NOMO-1 (cell line): ENCODE measurements at regions not wholly inside any gene's neighbourhood (a gene's known extent, or its start where the extent isn't known, plus 50 kb on each side); places are given as distances from the start of the nearest gene placed in this dataset.

ENCODE experiments used
- DNase-seq, 2 experiments: peaks; one replicate each; lab custom pipeline; 2025; ENCODE audit not compliant: unreplicated experiment in 2 of 2; lab: John Stamatoyannopoulos, UW

DNA sequence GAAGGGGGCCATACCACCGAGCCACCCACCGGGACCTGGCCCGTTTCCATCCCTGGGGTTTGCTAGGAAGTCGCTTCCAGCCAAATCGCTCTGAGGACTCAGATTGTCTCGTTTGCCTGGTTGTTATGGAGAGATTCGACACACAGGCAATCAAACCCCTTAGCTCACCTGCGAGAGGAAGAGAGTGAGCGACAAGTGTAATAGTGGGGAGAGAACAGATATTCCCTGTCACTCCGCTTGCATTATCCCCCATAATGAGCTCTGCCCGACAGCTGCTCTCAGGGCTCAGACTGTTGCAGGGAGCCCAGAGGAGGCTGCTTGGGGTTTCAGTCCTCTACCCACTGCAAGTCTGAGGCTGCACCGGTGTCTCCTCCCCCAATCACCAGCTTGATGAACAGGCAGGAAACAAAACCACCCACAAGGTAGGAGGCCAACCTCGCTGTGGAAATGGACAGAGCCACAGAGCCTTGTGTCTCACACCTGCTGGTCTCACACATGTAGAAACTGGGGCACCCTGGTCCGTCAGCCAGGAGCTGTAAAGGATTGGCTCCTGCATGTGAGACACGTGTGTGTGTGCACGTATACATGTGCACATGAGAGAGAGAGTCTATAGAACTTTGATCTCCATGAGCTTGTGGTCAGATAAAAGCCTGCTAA is 351.1 kb downstream of the BUD13 start:
- DNase-seq = no peak

DNA sequence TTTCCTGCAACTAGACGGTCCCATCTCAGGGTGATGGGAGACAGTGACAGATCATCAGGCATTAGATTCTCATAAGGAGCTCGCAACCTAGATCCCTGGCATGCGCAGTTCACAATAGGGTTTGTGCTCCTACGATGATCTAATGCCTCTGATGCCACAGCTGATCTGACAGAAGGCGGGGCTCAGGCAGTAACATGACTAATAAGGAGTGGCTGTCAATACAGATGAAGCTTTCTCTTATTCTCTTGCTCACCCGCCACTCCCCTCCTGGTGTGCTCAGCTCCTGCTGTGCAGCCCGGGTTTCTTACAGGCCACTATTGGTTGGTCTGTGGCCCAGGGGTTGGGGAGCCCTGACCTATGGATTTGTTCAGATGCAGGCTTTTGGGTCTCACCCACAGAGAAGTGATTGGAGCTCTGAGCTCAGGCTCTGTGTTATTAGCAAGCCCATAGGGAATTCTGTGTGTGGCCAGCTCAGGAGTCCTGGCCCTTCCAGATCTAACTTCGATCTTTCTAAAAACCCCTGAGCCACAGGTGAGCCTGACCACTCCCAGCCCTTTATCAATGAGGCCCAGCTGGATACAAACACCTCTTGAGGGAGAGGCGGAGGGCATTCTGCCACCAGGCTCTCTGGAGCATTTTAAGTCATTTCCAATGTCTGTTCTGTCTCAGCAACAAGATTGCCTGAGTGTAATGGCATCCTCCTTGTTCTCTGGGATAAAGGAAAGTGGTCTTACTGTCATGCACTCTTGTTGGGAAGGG is 351.8 kb downstream of the BUD13 start:
- no peak for DNase-seq

DNA sequence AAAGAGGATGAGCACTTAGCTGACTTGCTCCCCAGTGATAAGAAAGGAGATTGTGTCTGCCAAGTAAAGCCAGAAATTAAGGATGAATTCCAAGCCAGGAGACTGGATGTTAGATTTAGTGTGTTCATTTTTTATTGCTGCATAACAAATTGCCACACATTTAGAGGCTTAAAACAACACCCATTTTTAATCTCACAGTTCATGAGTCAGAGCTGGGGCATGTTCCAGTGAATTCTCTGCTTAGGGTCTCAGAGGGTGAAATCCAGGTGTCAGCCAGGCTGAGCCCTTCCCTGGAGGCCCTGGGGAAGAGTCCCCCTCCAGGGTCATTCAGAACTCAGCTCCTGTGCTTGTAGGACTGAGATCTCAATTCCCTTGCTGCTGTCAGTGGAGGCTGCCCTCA is 352.8 kb downstream of the BUD13 start:
- DNase-seq = no peak

DNA sequence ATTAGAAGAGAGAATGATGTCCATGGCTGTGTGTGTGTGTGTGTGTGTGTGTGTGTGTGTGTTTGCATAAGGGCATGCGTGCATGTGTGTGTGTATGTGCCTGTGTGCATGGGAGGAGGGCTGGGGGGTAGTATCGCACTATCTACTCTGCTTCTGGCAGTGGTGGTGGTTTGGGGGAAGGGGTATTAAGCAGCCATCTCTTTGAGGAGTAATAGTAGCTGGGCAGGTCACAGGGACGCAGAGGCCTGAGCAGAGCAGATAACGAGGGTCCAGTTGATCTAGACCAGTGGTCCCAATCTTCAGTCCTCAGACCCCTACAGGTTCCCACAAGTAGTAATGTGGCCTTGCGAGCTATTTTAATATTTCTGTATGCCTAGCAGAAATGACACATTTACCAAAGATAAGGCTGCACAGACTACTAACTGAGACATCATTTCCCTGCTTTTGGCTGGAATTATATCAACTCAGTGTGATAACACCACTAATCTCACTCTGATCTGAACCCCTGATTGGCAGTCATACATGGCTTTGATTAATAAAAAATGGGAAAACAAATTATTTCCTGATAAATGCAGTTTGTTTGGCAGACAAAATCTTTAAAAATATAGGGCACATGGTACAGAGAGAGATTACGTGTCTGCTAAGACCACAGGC is 354.3 kb downstream of the BUD13 start:
- no peak for DNase-seq

DNA sequence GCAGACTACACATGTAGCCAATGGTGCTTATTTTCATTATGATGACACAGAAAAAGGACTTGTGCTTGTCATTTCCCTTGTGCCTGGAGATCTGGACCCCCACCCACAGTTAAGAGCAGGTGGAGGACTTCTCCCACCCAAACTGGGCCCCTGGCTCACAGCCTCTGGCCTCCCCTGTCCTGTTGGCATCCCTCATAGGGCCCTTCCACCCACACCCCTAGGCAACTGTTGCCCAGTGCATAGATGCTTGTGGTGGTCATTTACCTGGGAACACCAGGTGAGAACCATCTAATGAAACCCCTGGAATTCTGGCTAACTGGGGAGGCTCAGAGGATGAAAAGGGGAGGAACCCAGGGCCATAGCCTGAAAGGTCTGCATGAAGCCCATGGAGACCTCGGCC is 355.9 kb downstream of the BUD13 start:
- DNase-seq = no peak

DNA sequence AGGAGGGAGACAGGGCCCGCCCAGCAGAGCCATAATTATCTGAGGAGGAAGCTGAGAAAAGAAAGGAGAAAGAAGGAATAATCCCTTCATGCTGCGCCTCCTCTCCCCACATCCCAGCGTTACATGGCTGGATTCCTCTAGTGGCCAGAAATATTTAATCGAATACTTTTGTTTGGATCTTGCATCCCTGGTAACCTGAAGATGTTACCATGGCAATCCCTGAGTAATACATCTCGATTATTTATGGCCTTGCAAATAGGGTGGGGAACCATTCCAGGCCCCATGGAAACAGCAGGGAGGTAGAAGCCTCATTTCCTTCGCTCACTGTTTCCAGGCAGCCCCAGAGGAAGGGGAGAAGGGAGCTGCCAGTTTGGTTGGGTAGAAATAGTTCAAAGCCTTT is 357.7 kb downstream of the BUD13 start:
- DNase-seq = no peak

DNA sequence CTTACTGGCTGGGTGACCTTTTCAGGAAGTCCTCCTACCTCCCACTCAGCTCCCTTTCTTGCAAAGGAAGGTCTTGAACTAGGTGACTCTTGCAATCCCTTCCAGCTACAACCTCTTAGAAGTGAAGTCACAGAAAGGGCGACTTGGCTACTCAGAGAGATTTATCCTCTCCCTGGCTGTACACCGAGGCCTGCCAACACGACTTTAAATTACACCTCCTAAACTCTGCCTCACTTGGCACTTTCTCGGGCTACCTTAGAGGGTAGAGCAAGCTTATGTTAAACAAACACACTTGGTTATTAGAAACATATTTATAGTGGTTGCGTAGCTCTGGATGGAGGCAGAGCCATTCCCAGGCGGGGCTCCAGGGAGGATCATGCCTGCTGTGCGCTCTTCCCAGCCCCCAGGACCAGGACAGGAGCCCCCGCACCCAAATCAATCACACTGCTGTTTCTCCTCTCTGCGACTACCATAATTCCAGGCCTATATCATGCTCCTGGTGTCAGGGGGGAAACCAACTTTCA is 358.4 kb downstream of the BUD13 start:
- no peak for DNase-seq

DNA sequence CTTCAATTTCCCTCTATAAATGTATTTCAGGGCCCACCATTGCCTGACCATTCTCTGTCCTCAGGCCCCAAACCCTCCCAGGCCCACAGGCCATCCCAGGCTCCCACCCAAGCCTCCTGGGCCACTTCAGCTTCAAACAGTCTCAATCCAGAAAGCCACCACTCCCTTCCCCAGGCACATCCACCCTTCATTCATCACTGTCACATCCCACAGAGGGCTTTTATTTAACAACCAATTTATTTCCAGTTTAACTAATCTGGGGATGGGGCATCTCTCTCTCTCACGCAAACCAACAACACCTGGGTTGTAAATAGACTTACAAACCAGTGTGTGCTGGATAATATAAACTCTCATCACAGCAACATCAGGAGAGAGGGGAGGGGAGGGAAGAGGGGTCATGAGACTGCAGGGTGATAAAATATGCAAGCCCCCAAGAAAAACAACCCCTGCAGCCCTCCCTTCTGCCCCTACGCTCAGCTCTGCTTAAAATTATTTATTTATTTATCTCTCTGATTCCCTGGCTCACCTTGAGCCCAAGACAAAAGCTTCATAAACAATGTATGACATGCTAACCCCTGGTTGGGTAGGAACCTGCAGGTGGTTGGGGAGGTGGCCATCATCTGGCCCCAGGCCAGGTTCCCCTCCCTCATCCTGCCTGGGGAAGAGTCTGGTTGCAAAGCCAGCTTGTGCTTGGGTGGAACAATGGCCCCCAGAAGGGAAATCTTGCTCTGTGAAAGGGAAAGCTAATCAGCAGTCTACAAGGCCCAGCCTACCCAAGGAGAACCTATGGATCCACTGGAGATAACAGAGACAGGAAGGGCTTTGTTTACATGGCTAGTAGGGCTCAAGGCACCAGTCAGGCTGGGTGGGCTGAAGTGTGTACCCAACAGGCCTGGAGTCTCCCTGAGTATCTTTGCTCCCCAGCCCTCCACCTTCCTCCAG is 359.2 kb downstream of the BUD13 start:
- no peak for DNase-seq

DNA sequence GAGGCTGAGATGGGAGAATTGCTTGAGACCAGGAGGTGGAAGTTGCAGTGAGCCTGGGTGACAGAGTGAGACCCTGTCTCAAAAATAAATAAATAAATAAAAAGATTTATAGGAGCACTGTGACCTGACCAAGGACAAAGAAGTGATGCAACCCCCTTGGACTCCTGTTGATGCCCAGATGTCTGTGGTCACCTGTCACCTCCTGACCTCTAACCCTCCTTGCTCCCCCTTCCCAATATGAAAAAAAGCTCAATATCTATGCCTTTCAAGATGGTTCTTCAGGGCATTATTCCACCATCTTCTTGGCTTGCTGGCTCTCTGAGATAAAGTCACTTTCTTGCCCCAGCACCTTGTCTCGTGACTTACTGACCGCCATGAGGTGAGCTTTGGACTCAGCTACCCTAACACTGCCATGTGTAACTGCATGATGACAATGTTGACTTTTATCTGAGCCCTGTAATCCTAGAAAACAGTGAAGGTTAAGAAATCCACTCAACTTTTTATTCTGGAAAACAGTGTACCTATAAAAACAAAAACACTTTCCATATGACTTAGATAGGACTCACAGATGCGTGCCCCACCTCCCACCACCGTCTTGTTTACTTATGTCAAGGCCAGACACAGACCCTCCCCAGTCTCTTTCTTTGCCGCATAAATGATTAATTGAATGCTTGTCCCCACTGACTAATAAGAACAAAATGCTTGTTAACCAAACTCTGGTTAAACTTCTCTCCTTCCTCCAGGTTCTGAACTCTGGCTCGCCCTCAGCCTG is 360.5 kb downstream of the BUD13 start:
- DNase-seq = no peak

DNA sequence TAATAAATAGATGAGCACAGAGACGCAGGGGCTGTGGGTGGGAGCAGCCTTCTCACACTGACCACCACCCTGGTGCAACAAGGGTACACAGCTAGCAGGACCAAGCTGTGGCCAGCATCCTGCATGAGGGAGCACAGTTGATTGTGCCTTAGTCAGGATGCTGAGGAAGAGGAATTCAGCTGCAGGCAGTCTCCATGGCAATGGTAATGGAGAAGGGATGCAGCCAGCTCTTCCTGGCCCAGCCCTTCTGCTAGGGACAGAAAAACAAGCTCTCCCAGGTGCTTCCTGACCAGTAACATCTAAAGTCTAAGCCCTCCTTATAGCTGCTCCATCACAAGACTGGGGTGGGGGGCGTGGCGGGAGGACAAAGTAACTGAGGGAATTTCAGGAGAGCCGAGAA is 363.5 kb downstream of the BUD13 start:
- DNase-seq = no peak

DNA sequence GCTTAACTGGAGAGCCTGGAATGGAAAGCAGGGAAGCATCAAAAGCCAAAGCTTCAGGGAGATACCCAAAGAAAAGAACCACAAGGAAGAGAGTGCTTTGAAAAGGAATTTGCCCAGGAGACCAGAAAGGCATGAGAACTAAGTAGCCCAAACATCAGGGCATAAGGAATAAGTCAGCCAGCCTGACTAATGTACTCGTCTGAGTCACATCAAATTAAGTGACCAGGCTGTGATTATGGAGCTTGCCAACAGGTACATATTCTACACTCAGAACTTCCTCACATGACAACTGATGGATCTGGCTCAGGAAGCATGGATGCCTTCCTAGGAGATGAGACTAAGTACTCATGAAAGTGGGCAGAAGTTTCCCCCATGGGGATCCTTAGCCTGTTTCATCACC is 366.7 kb downstream of the BUD13 start:
- no peak for DNase-seq

DNA sequence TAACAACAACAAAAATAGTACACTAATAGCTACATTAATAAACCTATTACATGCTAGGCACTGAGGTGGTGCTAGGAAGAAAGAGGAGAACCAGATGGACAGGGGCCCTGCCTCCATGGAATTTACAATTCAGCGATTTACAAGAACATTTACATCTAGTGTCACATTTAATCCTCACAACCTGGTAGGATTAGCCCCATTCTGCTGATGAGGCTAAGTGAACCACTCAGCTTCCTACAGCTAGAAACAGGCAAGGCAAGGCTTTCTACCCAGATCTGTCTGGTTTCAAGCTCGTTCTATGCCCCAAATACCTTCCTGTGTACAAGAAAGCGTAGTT is 368.4 kb downstream of the BUD13 start:
- no peak for DNase-seq

DNA sequence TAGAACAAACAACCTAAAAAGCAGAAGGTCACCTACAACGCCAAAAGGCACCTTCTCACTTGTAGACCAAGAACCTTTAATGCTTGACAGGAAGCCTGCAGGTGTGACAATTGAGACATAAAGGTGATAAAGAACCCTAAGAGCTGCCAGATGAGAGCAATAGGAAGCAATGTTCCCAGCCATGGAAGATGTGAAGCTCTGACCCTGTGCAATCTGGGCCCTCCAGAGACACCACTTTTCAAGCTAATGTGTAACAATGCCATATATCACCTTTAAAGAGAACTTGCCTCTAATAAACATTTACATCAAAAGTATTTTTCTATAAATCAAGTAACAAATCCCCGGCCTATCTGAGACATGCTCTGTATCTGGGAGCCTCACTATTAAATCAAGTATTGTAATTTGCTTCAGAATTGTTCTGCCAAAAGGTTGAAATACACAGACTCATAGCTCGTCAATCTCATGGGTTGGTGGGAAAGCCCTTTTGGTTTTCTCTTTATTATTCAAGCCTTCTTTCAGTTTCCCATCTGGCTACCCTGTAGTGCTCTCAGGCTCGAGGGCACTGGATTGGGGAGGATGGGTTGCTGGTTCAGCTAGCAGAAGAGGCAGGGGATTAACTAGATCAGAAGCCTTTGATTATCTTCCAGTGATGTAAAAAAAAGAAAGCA is 368.9 kb downstream of the BUD13 start:
- DNase-seq = no peak

DNA sequence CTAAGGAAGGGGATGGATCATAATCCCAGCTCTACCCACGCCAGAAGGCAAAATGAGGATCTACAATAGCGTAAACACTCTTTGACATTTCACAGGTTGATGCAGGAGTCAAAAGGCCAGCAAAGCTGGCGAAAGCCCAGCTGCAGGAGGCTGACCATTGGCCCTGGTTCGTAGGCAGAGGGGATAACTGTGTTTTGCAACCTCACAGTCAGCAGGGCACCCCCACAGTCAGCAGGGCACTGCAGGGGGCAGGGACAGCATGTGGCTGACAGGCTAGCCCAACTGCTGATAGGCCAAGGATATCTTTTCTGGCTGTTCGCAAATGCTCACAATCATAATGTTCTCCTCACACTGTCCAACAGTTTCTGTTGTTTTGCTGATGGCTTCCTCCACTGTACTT is 372.7 kb downstream of the BUD13 start:
- no peak for DNase-seq

DNA sequence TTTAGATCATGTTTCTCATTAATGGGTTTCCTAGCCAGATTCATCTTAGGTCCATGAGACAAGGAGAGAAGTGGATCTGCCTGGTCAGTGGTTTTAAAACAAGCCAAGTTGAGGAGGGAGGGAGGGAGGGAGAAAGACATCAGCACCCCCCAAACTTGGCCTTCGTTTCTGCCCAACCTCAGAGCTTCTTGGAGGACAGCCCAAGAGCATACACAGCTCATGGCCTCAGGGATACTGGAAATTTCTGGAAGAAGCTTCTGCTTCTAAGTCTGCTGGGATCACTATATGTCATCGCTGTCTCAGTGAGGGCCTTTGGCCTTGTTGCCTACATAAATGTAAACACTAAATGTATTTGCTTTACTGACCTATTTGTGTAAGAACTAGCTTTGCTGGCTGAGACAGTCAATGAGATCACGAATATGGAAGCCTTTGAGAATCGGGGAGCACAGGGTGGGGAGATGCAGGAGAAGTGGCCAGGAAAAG is 375.1 kb downstream of the BUD13 start:
- DNase-seq = no peak

DNA sequence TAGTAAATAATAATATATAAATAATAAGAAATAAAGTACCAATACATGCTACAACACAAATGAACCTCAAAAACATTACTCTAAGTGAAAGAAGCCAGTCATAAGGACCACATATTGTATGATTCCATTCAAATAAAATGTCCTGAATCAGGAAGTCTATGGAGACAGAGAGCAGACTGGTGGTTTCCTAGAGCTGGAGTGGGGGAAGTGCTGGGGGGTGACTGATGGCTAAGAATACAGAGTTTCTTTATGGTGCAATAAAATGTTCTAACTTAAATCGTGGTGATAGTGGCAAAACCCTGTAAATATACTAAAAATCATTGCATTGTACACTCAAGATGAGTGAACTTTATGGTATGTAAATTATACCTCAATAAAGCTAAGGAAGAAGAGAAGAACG is 376.5 kb downstream of the BUD13 start:
- no peak for DNase-seq

DNA sequence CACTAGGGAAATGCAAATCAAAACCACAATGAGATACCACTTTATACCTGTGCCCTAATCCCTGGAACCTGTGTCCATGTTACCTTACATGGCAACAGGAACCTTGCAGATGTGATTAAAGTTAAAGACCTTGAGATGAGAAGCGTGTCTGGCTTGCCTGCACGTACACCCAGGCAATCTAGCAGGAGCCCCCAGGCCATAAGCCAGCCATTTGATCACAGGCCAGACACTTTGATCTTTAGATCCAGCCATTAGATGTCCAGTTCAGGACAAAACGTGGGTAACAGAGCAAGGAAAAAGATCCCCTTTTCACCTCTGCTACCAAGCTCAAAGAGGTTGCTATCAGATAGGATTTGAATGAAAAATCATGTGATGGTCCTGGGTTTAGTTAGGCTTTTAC is 378.8 kb downstream of the BUD13 start:
- no peak for DNase-seq

DNA sequence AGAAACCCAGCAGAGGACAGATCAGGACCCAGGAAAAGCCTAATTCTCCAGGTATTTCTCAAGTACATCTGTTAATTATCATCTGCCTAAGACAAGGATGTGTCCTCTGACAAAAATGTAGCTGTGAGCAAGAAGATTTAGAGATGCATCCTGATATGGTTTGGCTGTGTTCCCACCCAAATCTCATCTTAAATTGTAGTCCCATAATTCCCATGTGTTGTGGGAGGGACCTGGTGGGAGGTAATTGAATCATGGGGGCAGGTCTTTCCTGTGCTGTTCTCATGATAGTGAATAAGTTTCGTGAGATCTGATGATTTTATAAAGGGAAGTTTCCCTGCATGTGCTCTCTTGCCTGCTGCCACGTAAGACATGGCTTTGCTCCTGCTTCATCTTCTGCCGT is 381.8 kb downstream of the BUD13 start:
- no peak for DNase-seq

DNA sequence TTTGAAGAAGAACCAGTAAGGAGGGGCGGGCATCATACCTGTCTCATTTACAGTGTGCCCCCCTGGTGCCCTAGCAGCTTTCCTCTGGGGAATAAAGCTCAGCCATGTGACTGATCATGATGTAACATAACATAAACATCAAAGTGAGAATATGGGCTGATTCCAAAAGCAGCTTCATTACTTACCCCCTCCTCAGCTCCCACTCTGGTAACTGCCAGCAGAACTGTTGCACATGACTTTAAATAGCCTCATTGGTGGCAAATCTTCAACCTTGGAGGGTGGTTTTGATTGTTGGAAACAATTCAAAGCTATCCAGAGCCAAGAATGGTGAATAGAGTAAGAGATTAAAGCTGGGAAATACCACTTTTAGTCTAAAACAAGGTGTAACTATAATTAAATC is 384.6 kb downstream of the BUD13 start:
- DNase-seq = no peak

DNA sequence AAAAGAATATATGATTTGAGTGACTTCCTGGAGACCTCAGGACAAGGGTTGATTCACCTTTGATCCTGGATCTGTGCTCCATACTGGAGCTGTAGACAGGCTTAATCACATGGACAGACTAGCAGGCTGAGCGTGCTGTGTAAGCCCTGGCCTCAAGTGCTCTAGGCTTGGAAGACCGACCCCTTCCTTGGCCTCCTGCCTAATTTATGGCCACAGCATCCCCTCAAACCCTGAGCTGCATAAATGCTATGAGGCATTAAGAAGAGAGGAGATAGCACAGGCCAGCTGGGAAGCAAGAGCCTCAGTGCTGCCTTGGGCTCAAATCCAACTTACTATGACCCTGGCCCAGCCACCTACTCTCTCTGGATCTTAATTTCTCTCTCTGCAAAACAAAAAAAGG is 385.1 kb downstream of the BUD13 start:
- no peak for DNase-seq
